ENCODE measurements at regions not wholly inside any gene's neighbourhood (a gene's known extent, or its start where the extent isn't known, plus 50 kb on each side); places are given as distances from the start of the nearest gene placed in this dataset.
A peak's percentile ranks its signal among the peaks of the same experiment; 100 is the strongest.
"Not testable (repeated sequence)": the region's sequence is repeated elsewhere in the genome, so short reads cannot be mapped to it uniquely, and the experiment has no call there.

GRCh38 chr12:90828621-90829020, 126.4 kb downstream of the CCER1 start:
- no peak for DNase-seq

GRCh38 chr12:90827567-90827966, 127.4 kb downstream of the CCER1 start:
- DNase-seq, result no peak

DNA sequence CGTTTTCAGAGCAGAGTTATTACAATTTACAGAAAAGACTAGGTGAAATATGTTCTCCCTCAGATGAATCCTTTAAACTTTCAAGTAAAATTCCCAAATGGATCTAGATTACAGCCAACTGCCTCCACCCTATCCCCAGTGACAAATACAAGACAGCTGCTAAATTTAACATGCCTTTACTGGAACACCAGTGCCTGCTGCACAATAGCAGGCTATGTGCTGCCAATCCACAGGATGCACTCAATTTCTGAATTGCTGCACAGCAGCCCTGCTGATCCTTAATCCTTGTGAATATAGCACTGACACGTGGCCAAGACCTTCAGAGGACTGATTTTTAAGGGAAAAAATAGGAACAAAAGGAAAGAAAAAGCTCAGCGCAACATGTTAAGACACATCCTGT, 128.9 kb downstream of the CCER1 start:
- no peak for DNase-seq

DNA sequence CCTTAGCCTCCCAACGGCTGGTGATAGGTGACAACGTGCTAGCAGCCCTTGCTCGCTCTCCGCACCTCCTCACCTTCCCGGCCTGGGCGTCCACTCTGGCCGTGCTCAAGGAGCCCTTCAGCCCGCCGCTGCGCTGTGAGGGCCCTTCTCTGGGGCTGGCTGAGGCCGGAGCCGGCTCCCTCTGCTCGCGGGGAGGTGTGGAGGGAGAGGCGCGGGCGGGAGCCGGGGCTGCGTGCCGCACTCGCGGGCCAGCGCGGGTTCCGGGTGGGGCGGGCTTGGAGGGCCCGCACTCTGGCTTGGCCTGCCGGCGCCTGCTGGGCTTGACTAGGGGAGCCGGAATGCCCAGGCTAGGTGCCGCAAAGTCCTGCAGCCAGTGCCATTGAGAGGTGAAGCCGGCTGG, 131.1 kb downstream of the CCER1 start:
- DNase-seq, result no peak

DNA sequence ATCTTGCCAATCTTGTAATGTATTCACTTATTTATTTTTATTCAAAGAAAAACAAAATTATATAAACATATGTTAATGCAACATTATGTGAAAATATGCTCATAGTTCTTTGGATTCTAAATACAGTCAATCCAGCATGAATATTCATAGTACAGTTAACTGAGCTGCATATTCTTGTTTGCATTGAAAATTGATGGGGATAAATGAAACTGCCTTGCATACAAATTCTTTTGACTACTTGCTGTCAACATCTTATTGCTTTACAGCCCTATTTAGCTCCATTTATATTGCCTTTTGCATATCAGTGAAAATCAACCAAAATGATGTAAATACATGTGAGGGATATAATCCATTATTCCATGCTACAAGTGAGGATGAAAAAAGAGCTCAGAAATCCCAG, 135.3 kb downstream of the CCER1 start:
- no peak for DNase-seq

DNA sequence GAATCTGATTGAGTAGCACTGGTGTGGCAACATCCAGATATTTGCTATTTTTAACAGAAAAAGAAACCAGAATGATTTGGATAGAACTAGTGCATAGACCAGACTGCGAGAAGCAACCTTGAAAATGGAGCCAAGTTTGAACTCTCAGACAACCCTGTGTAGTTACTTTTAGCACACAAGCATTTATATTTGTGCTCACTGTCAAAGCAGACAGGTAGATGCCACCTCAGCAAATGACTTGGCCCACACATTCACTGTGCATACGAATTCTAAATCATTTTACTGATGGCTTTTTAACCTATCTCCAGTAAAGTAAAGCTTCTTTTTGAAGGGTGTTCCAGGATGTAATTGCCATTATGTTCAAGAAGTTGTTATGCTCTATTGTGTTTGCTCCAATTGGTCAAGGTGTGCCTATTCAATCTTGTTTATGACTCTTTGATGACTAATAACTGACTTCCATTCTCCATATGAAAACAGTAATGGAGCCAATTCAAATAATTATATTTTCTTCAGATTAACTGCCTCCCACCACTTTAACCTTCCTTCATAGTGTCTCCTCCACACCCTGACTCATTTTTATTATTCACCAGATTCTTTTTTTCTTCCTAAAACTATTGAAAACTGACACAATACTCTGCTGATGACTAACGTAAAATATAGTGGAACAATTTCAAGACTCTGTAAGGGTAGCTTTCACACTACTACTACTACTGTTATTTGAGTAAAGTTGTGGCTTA, 138.5 kb downstream of the CCER1 start:
- no peak for DNase-seq

DNA sequence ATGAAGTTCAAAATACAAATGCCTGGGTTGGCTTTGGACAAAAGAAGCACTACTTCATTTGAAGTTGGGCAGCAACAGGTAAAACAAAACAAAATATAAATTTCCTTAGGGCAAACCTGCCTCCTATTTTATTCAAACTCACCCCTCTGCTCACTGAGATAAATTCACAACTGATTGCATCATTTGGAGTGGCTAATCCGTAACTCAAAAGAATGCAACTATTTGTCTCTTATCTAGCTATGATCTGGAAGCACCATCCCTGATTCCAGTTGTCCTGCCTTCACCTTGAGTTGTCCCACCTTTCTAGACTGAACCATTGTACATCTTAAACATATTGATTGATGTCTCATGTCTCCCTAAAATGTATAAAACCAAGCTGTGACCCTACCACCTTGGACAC, 145.0 kb downstream of the CCER1 start:
- no peak for DNase-seq

DNA sequence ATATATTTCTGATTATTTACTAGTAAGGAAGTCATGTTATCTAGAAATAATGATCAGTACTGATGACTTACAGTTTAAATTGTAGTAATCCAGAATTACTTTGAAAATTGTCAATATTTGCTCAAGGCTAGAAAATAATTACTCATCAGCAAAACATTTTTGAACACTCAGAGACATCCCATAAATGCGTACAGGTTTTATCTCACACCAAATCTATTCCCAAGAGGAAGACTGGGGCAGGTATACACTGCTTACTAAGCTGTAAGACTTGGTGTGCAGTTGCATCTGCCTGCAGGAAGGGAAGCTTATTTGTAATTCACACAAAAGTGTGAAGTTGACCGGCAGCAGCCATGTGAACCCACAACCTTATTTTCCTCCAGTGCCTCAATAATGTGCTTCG, 146.4 kb downstream of the CCER1 start:
- DNase-seq, result no peak

GRCh38 chr12:90802727-90803126, 152.2 kb downstream of the CCER1 start:
- no peak for DNase-seq

DNA sequence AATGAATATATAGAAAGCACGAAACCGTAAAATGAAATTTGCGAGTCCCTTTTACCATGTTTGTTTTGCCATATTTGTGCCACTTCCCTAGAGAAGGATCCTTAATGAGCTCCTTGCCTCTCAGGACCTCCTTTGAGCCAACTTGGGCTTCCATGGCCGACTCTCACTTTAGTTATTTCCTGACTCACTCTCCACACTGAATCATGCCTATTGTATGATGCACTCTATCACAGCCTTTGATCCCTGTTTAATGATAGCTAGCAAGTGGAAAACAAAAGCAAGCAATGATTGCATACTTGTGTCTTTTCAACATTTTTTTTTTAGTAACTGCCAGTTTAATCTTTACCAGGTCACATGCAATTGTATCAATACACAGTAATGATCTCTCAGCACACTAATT, 153.2 kb downstream of the CCER1 start:
- DNase-seq, result no peak

GRCh38 chr12:90794212-90794611, 160.8 kb downstream of the CCER1 start:
- DNase-seq, result no peak

DNA sequence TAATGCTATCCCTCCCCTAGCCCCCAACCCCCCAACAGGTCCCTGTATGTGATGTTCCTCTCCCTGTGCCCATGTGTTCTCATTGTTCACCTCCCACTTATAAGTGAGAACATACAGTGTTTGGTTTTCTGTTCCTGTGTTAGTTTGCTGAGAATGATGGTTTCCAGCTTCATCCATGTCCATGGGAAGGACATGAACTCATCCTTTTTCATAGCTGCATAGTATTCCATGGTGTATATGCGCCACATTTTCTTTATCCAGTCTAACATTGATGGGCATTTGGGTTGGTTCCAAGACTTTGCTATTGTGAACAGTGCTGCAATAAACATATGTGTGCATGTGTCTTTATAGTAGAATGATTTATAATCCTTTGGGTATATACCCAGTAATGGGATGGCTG, 162.3 kb downstream of the CCER1 start:
- not testable (repeated sequence) for DNase-seq

DNA sequence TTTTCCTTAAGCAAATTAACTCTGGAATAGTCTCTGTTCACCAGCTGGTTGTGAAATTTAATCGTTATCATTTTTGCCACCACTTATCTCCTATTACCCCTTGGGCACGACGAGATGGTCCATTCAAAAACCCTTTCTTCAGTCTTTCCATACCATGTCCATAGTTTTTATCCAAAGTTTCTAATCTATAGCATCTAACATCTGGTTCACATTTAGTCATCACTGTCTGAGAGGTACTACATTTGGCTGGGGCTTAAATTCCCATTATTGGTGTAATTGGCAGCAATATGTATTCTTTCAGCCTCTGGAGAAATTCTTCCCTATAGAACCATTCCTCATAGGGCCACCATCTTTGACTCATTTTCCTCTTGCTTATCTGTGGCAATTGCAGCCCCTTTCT, 163.5 kb downstream of the CCER1 start:
- DNase-seq, result no peak

GRCh38 chr12:90790747-90791146, 164.2 kb downstream of the CCER1 start:
- DNase-seq, result no peak

DNA sequence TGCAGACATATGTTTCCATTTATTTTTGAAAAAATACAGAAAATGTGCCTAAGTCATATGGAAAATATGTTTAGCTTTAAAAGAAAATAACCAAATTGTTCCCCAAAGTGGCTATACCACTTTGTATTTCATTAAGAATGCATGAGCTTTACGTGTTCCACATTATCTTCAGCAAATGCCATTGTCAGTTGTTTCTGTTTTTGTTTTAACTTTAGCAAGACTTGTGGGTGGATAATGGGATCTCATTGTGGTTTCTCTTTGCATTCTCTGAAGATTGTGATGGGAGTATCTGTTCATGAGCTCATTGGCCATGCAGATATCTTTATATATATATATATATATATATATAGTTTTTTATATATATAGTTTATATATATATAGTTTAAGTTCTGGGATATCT, 181.5 kb downstream of the CCER1 start:
- no peak for DNase-seq

DNA sequence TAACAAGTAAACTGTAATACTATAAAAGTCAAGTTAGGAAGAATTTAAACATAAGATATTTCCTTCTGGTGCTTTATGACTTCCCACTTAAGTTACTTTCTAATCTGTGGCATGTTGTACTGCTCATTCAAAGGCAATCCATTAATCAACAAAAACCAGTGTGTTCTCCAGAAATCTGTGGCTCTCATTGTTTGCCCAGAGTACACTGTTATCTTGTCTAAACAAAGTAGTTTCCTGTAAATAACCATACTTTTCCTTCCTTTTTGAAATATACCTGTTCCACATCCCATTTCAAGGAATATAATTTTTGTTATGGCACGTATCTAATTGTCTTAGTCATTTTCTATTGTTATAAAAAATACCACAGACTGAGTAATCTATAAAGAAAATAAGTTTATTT, 184.1 kb downstream of the CCER1 start:
- DNase-seq, result no peak

GRCh38 chr12:90757957-90758356, 197.0 kb downstream of the CCER1 start:
- no peak for DNase-seq

DNA sequence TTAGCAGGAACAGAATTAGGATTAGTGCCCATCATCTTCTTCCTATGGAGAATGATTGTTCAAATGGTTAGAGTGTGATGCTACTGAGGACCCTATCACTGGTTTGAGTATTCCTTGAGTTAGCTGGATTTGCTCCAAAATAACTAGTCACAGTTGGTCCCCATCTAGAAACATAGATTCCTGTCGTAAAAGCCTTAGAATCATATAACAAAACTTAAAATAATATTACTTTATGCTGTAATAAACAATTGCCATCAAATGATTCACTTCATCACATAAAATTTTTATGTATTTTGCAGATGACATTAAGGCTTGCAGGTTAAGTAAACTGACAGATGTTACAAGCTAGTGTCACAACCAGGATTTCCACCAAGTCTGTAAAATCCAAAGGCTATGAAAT, 209.8 kb downstream of the CCER1 start:
- DNase-seq, result no peak

- peak; percentile 1 for DNase-seq
These were observed 213.4 kb downstream of the CCER1 start for GRCh38 chr12:90741611-90742010.

GRCh38 chr12:90729736-90730135, 225.2 kb downstream of the CCER1 start:
- no peak for DNase-seq

- no peak for DNase-seq
These were observed 242.3 kb downstream of the CCER1 start for GRCh38 chr12:90712671-90713070.

- no peak for DNase-seq
These were observed 244.3 kb downstream of the CCER1 start for GRCh38 chr12:90710711-90711110.

DNA sequence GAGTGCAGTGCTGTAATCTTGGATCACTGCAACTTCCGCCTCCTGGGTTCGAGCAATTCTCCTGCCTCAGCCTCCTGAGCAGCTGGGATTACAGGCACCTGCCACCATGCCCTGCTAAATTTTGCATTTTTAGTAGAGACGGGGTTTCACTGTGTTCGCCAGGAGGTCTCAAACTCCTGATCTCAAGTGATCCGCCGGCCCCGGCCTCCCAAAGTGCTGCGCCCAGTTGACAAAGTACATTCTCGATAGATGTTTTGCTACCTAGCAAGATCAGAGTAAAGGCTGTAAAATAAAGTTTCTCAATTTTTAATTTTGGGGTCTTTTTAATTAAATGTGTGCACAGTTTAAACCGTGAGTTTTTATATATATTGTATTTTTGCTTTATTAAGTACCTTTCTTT, 248.9 kb downstream of the CCER1 start:
- no peak for DNase-seq

GRCh38 chr12:90695415-90695814, 259.6 kb downstream of the CCER1 start:
- no peak for DNase-seq

DNA sequence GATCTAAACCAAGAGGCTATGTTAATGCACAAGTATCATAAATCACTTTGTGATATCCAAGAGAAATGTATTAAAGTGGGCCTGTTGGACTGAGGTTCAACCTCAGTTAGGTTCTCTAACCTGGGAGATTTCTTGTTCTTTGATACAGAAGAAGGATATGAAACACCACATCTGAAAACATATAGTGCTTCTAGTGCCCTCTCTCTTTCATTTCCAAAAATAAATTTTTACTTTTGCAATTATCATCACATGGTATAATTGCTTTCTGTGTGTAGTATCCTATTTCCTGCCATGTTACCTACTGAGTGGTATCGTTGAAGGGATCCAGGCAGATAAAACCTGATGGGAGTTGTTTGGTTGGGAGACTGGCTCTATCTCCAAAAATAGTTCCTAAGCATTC, 264.9 kb downstream of the CCER1 start:
- no peak for DNase-seq
